RPMI8226 (cell line): ENCODE measurements at regions not wholly inside any gene's neighbourhood (a gene's known extent, or its start where the extent isn't known, plus 50 kb on each side); places are given as distances from the start of the nearest gene placed in this dataset.

Experiments
- DNase-seq: peaks from one replicate; pipeline ENCODE4 v3.0.0-alpha.2; 2015

GRCh38 chr1:220409771-220410595 lies 118.0 kb upstream of the MARK1 start:
- DNase-seq = peak; percentile 53

GRCh38 chr1:220407191-220407590 lies 120.7 kb upstream of the MARK1 start:
- no peak for DNase-seq

- DNase-seq = no peak
Measured at GRCh38 chr1:220398238-220398637, 126.0 kb upstream of the RAB3GAP2 start.

- no peak for DNase-seq
Measured at GRCh38 chr1:220391491-220391890, 119.2 kb upstream of the RAB3GAP2 start.

- no peak for DNase-seq
Measured at GRCh38 chr1:220389634-220390033, 117.4 kb upstream of the RAB3GAP2 start.

GRCh38 chr1:220386494-220387195 lies 114.4 kb upstream of the RAB3GAP2 start:
- DNase-seq = no peak

- DNase-seq = no peak
Measured at GRCh38 chr1:220385158-220385557, 112.9 kb upstream of the RAB3GAP2 start.

GRCh38 chr1:220382994-220383393 lies 110.7 kb upstream of the RAB3GAP2 start:
- no peak for DNase-seq

DNA sequence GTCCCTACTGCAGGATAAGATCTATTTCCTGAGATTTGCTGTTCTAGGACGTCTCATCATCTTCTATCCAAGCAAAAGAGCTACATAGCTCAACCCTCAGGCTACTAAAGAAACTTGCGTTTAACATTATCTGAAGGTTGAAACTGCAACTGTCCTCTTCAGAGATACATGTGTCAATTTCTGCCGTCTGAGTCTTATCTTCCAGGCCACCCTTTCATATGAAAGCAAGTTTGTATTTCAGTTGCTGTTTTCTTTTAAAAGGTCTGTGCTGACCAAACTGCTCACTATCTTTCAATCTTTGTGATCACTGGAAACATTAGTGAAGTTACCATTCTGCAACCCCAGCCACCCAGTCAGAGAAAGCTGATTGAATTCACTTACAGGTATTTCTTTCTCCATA lies 108.6 kb upstream of the RAB3GAP2 start:
- no peak for DNase-seq

DNA sequence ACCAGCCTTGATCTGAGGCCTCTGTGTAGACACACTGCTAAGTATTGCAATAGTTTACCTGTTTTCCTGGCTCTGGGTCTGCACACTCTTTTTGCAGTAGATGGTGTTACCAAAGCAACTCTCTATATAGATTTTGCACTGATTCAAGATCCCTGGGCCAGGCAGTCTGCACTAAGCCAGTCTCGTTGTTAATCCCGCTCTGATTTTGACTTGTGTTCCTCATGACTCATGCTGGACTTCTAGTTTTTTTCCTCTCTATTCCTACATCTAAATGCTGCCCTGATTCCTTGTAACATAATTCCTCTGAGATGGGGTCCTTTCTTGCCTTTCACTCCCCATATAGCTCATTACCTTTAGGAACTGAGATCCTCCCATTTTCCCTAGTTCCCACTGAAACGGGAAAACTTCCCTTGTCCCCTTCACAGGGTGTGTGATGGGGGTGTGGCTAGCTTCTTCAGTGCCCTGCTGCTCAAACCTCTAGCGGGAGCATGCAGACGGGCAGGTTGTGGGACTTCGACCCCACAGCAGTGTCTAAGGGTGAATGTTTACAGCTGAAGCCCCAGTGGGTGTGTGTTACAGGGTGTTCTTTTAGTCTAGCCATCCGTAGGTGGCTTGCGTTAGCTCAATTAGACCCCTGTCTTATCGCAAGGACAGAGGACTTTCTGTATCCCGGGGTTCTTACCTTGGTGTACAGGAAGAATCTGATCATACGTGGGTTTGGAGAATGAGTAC lies 106.5 kb upstream of the RAB3GAP2 start:
- no peak for DNase-seq

- DNase-seq = no peak
Measured at GRCh38 chr1:220375715-220376114, 103.5 kb upstream of the RAB3GAP2 start.

DNA sequence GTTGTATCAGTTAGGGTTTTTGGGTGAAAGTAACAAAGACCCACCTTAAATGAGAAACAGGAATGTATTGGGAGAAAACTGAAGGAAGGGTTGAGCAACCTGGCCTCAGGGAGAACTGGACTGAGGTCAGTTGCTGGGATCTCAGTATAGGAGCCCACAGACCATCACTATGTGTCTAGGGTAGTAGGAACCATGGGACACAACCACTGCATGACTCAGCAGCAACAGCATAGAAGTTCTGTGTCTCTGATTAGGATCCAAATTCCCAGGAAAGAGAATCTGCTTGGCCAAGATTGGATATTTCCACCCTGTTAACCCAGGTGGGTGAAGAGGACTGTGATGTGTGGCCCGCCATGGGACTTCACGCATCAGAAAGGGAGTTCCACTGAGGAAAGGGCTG lies 102.2 kb upstream of the RAB3GAP2 start:
- DNase-seq = no peak

- DNase-seq = no peak
Measured at GRCh38 chr1:220372451-220372850, 100.2 kb upstream of the RAB3GAP2 start.

- DNase-seq = no peak
Measured at GRCh38 chr1:220371324-220371723, 99.1 kb upstream of the RAB3GAP2 start.

DNA sequence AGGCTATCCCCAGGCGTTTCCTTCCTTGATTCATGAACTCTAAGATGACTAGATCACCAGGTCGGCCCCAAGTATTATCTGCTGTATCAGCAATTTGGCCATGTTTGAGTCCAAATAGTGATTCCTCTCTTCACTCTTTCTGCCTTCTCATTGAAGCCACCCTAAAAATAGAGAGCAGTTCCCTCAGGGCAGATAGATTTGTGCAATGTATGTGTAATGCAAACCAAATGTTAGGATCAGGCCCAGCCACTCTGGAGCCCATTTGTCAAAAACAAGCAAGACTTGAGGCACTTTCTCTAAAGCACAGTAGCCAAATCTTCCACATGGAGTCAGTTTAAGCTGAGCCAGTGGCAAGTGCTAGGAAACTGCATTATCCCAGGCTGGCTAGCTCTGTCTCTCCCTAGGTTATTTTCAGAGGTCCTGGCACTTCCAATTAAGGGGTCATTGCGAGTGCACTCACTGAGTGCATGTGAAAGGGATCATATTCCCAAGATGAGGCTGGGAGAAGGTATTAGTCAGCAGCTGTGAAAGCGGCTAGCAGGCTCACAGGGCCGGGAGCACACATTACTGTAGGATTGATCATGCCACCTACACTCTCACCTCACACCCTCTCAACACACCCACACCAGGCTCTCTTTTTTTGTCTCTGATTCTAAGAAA lies 97.9 kb upstream of the RAB3GAP2 start:
- DNase-seq = no peak

- DNase-seq = no peak
Measured at GRCh38 chr1:220369511-220369910, 97.3 kb upstream of the RAB3GAP2 start.

GRCh38 chr1:220368352-220369265 lies 96.4 kb upstream of the RAB3GAP2 start:
- DNase-seq = no peak

GRCh38 chr1:220367833-220368232 lies 95.6 kb upstream of the RAB3GAP2 start:
- no peak for DNase-seq

DNA sequence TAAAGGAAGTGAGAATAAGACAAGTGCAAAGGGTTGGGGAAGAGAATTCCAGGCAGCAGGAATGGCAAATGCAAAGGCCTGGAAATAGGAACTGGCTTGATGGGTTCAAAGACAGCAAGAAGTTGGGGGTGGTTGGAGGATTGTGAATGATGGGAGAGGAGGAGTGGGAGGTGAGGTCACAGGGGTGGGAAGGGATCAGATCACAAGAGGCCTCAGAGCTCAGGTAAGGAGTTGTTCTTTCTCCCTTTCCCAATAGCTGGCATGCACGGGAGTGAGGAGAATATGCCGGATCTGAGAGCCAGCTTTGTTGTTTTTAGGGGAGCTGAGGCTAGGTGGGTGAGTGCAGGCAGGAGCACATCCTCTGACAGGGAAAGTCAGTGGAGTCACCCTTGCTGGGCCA lies 94.0 kb upstream of the RAB3GAP2 start:
- no peak for DNase-seq

DNA sequence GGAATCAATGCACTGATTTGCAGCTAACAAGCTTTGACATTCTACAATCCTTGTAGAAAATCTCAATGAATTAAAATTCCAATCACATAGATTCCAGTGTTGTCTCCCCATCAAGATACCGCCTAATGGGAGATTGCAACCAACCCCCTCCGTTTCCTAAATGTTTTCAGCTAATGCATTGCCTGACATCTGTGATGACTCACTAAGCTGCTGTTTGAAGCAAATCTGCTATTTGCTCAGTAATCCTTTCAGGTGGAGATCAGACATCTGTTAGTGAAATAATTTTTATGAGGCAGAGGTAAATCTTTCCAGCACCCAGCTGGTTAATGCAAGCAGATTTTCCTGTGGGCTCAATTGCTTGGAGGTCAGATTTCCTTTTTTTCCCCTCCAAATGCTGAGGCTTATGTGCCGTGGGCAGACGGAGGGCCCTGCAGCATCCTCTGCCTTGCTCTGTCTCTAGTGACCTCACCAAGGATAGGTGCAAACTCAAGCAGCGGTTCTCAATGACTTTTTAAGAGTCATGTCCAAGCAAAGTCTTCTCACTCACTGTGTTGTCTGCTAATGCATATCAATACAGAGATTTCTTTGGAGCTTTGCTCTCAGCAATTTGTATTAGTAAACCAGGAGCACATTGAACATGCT lies 91.1 kb upstream of the RAB3GAP2 start:
- no peak for DNase-seq
